SK-N-MC (cell line): ENCODE measurements at regions not wholly inside any gene's neighbourhood (a gene's known extent, or its start where the extent isn't known, plus 50 kb on each side); places are given as distances from the start of the nearest gene placed in this dataset.

Experiments used
- DNase-seq: peaks from one replicate; pipeline ENCODE4 v3.0.0-alpha.2; 2011; ENCODE audit warnings: low read depth, low spot score
- H3K27ac ChIP-seq: fragments of 200-600 bp; sonication (generic); 2 replicates; pipeline ENCODE4 v1.5.1; 2016; ENCODE audit warnings: mixed run types
- H3K36me3 ChIP-seq: fragments of 200-600 bp; sonication (generic); 2 replicates; pipeline ENCODE4 v1.6.1; 2017; ENCODE audit warnings: antibody characterized with exemption, low read length, mixed read lengths; ENCODE audit not compliant: insufficient read depth
- H3K4me3 ChIP-seq: fragments of 200-600 bp; sonication (generic); 2 replicates; pipeline ENCODE4 v1.5.1; 2016
- H3K9ac ChIP-seq: fragments of 200-600 bp; sonication (generic); 2 replicates; pipeline ENCODE4 v1.8.0; 2017; ENCODE audit warnings: mixed run types, mixed read lengths; ENCODE audit not compliant: insufficient read length
- H3K9me3 ChIP-seq: fragments of 200-600 bp; sonication (generic); 2 replicates; pipeline ENCODE4 v1.6.1; 2017; ENCODE audit warnings: low read depth, mild to moderate bottlenecking, antibody characterized with exemption, low read length, moderate library complexity, mixed read lengths
- EZH2 ChIP-seq: fragments of 200-600 bp; sonication (generic); IDR thresholded peaks from one replicate; pipeline ENCODE4 v1.6.1; 2017; ENCODE audit warnings: antibody characterized with exemption
- FOXP2 ChIP-seq: optimal IDR thresholded peaks from 2 replicates; pipeline ENCODE3; 2011; ENCODE audit warnings: mild to moderate bottlenecking, moderate library complexity; ENCODE audit not compliant: insufficient read depth; ENCODE audit errors: extremely low read length, control extremely low read depth
- POLR2AphosphoS5 ChIP-seq: IDR thresholded peaks from 2 replicates; pipeline ENCODE4 v1.6.1; 2012; ENCODE audit warnings: mild to moderate bottlenecking, low read depth, low read length, borderline replicate concordance

DNA sequence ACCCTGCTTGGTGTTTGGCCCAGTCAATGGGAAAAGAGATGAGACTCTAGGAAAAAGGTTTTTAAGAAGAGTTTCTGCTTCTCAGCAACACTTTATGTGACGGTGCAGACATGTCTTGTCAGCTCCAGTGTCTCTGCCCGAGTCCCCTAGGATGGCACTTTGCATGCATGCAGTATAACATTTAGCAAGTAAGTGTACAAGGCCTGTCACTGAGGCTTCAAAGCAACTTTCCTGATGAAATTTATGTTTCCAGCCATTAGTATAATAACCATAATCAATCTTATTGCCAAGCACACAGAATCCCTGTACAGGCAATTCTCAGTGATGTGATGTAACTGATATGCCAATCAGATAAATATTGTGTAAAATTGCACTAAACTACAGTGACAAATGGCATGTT lies 248.1 kb upstream of the PLET1 start:
- no peak overlapping the region for H3K27ac ChIP-seq
- H3K36me3 ChIP-seq = no peaks in the 10 kb centered on the region

DNA sequence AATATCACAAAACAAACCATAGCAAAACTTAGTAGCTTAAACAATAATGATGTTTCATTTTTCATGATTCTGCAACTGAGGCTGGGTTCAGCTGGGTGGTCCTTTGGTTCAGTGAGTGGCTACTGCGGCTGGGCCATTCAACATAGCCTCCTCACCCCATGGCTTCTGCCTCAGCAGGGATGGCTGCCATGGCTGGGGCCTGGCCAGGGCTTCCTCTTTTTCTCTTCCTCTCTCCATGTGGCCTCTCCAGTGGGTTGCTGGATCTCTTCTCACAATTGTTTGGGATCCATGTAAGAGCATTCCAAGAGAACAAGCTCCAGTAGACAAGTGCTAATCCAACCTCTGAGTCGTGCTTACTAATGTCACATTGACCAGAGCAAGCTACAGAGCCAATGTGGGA lies 248.6 kb upstream of the PLET1 start:
- H3K36me3 ChIP-seq = no peaks in the 10 kb centered on the region
- DNase-seq = no peak
- H3K27ac ChIP-seq = no peak overlapping the region
- no peak for TF ChIP-seq FOXP2
- TF ChIP-seq POLR2AphosphoS5 = no peak
- no peak for TF ChIP-seq EZH2
- H3K9ac ChIP-seq = no peak overlapping the region
- H3K9me3 ChIP-seq = no peaks in the 10 kb centered on the region
- no peak overlapping the region for H3K4me3 ChIP-seq

More for the DNA sequence above, 248.1 kb upstream of the PLET1 start:
- DNase-seq = no peak
- no peaks in the 10 kb centered on the region for H3K9me3 ChIP-seq
- TF ChIP-seq EZH2 (no peak), POLR2AphosphoS5 (no peak), FOXP2 (no peak)
- H3K9ac ChIP-seq = no peak overlapping the region
- H3K4me3 ChIP-seq = no peak overlapping the region

DNA sequence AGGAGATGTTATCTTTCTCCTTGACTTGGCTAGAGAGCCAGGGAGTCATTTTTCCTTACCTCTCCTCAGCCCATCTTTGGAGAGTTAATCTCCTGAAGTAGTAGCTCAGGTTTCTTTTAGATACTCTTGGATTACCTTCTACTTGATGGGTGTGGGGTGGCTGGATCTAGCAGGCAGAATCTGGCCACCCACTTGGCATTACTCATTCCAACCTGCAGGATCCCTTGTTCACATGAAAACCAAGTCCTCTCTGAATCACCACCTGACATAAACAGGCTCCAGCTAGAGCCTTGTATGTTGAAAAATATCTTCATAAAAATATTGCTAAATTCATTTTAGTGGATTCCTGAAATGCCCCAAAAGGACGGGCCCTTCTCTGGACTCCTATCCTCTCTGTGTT lies 250.6 kb upstream of the PLET1 start:
- DNase-seq = no peak
- H3K27ac ChIP-seq = no peak overlapping the region
- no peaks in the 10 kb centered on the region for H3K36me3 ChIP-seq
- no peak overlapping the region for H3K9ac ChIP-seq
- H3K4me3 ChIP-seq = no peak overlapping the region
- no peaks in the 10 kb centered on the region for H3K9me3 ChIP-seq
- TF ChIP-seq POLR2AphosphoS5 (no peak), EZH2 (no peak), FOXP2 (no peak)

DNA sequence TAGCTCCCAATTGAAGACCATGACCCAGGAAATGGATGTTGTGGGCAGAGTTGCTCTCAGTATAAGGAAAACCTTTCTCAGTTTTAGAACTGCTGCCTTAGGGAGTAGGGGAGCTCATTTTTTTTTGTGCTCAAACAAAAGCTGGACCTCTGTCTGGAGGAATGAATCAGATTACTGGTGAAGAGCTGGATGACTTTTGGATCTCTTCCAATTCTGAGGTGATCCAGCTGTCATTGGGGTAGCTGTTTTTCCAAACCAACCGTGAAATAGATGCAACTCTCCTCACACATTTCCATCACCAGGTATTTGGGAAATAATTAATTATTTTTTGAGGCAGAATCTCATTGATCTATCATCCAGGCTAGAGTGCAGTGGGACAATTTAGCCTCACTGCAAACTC lies 251.3 kb upstream of the PLET1 start:
- DNase-seq = no peak
- Histone ChIP-seq H3K9ac (no peak overlapping the region), H3K9me3 (no peaks in the 10 kb centered on the region), H3K36me3 (no peaks in the 10 kb centered on the region), H3K4me3 (no peak overlapping the region), H3K27ac (no peak overlapping the region)
- TF ChIP-seq EZH2 (no peak), POLR2AphosphoS5 (no peak), FOXP2 (no peak)

DNA sequence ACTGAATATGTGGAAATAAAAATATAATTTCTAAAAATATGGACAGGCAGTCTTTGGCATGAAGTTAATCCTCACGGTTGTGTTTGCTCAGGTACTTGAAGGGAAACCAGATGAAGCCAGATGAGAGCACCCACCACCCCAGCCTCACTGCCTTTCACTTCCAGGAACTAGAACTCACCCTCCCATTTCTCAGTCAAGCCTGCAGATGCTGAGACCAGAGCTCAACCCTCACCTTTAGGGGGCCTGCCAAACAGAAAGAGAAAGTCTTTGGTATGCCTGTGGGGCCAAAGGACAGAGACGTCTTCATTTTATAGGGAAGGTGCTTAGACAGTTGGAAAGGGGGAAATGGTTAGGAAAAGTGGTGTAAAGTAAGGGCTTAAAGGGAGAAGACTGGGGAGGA lies 252.8 kb upstream of the PLET1 start:
- no peaks in the 10 kb centered on the region for H3K9me3 ChIP-seq
- no peak for TF ChIP-seq POLR2AphosphoS5
- no peak for TF ChIP-seq EZH2
- no peak for DNase-seq
- H3K9ac ChIP-seq = no peak overlapping the region
- H3K27ac ChIP-seq = no peak overlapping the region
- no peak overlapping the region for H3K4me3 ChIP-seq
- H3K36me3 ChIP-seq = no peaks in the 10 kb centered on the region

DNA sequence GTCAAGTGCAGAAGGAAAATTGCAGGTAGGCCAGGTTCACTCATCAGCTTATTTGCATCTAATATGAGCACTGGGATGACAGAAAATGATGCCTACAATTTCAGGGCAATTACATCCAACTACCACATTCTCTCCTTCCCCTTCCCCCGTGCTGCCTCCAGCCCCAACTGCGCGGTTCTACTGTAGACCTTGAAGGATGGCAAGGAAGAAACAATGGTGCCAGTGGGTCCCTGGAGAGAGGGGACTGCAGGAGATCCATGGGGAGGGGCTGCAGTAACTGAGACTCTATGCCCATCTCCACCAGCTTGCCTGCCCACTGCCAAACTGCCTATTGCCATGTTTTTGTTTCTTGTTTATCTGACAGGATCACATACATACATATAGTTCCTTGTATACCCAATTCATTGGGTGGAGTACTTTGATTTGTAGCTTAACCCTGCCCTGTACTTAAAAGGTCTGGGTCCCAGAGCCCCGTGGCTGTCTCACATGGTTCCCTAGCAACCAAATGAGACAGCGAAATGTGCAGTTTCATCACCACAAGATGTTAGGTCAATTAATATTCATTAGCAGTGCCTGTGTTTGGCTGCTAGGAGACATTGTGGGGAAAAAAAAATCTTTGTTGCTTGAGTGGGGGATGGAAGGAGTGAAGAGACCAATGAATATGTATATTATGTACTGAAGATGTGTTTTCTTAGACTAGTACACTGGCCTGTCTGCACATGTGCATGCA lies 253.5 kb upstream of the PLET1 start:
- Histone ChIP-seq H3K27ac (no peak overlapping the region), H3K4me3 (no peak overlapping the region), H3K36me3 (no peaks in the 10 kb centered on the region), H3K9me3 (no peaks in the 10 kb centered on the region), H3K9ac (no peak overlapping the region)
- no peak for DNase-seq
- TF ChIP-seq POLR2AphosphoS5 (no peak), EZH2 (no peak), FOXP2 (no peak)

DNA sequence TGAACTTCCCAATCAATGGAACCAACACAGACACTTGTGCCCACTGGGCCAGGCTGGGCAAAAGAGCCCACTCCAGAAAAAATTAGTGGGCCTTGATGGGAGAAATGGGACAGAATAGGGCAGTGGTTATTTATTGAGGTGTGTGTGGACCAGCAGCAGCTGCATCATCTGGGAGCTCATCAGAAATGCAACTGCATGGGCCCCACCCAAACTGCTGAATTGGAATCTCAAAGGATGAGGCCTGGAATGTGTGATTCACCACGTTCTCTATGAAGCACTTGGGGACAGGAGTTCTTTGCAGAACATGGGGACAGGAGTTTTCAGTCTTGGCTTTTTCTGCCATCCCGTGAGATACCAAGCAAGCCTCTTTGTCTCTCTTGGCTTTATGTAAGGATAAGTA lies 255.6 kb upstream of the PLET1 start:
- no peak overlapping the region for H3K9ac ChIP-seq
- TF ChIP-seq FOXP2 = no peak
- TF ChIP-seq EZH2 = no peak
- TF ChIP-seq POLR2AphosphoS5 = no peak
- no peak for DNase-seq
- no peak overlapping the region for H3K4me3 ChIP-seq
- no peaks in the 10 kb centered on the region for H3K36me3 ChIP-seq
- H3K27ac ChIP-seq = no peak overlapping the region
- H3K9me3 ChIP-seq = no peaks in the 10 kb centered on the region

DNA sequence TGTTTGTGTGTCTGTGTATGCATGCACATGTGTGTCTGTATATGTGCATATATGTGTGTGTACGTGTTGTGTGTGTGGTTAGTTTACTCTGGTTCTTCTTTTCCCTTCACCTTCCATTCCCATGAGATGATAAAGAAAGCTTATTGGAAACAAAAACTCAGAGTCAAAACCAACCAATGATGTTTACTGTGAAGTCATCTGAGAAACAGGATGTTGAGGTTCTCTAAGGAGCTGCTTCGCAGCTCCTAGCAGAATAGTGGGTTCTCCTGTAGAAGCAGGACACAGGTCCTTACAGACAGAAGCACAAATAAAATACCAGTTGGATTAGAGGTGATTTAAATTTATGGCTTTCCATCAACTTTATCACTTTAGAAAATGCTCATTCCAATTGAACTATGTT lies 256.1 kb upstream of the PLET1 start:
- H3K4me3 ChIP-seq = no peak overlapping the region
- H3K36me3 ChIP-seq = no peaks in the 10 kb centered on the region
- H3K27ac ChIP-seq = no peak overlapping the region
- no peaks in the 10 kb centered on the region for H3K9me3 ChIP-seq
- TF ChIP-seq EZH2 (no peak), POLR2AphosphoS5 (no peak), FOXP2 (no peak)
- no peak overlapping the region for H3K9ac ChIP-seq
- DNase-seq = no peak

DNA sequence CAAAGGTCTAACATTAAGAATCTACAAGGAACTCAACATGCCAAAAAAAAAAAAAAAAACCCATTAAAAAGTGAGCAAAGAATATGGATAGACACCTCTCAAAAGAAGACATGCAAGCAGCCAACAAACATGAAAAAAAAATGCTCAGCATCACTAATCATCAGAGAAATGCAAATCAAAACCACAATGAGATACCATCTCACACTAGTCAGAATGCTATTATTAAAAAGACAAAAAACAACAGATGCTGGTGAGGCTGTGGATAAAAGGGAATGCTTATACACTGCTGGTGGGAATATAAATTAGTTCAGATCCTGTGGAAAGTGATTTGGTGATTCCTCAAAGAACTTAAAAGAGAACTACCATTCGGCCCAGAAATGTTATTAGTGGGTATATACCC lies 257.7 kb upstream of the PLET1 start:
- no peak overlapping the region for H3K9ac ChIP-seq
- H3K36me3 ChIP-seq = no peaks in the 10 kb centered on the region
- no peaks in the 10 kb centered on the region for H3K9me3 ChIP-seq
- H3K4me3 ChIP-seq = no peak overlapping the region
- no peak for TF ChIP-seq EZH2
- no peak for TF ChIP-seq POLR2AphosphoS5
- no peak for TF ChIP-seq FOXP2
- DNase-seq = no peak
- no peak overlapping the region for H3K27ac ChIP-seq
